Hippocampal formation (tissue), 2 donors: ENCODE measurements at regions not wholly inside any gene's neighbourhood (a gene's known extent, or its start where the extent isn't known, plus 50 kb on each side); places are given as distances from the start of the nearest gene placed in this dataset.
"Not testable (repeated sequence)": the region's sequence is repeated elsewhere in the genome, so short reads cannot be mapped to it uniquely, and the experiment has no call there.

Experiments used
- DNase-seq, 2 donors: peaks; one replicate each; lab custom pipeline; 2025; lab: John Stamatoyannopoulos, UW

DNA sequence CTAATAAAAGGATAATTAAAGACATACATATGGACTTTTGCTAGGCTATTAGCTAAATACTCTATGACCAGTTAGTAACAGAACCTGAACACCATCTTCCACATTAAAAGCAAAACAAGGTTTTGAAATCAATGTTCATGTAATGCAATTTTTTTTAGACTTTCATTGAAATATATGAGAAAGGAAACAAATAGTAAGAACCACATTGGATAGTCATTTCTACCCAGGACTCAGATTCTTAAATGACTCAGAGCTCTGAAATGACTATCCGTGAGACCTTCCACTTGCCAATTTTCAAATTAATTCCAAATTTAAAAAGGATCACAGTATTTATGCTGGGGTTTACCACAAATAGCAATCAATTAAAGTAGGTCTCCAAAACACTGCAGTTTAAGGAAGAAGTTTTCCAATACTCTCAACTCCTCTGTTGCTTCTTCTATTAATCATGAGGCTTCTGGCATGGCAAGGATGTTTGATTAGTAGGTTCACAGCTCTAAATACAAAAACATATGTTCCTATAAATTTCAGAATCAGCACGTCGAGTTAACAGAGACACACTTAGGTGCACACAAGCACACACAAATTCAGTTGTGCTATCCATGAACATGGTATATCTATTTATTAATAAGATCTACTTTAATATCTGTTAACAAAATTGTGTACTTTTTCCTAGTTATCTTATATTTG, 841.0 kb downstream of the RNF144A start:
- DNase-seq = no peak

DNA sequence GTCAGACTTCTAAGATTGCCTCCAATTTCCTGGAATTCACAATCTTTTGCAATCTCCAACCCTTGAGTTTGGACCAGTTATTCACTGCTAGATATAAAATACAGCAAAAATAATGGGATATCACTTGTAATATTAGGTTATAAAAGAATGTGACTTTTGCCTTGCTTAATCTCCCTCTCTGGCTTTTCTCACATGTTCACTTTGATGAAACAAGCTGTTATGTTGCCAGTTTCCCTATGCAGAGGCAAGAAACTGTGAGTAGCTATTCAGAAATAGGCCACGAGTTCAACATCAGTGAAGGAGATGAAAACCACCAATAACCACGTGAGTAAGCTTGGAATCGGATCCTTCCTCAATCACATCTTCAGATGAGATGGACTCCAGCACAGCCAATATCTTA, 842.7 kb downstream of the RNF144A start:
- DNase-seq = no peak

DNA sequence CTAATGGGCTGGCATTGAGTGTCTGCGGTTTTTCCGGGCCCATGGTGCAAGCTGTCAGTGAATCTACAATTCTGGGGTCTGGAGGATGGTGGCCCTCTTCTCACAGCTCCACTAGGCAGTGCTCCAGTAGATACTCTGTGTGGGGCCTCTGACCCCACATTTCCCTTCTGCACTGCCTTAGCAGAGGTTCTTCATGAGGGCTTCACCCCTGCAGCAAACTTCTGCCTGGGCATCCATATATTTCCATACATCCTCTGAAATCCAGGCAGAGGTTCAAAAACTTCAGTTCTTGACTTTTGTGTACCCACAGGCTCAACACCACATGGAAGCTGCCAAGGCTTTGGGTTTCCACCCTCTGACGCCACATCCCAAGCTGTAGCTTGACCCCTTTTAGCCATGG, 846.2 kb downstream of the RNF144A start:
- DNase-seq = not testable (repeated sequence)

GRCh38 chr2:7765236-7765635, 848.0 kb downstream of the RNF144A start:
- DNase-seq = no peak

GRCh38 chr2:7766088-7766722, 849.0 kb downstream of the RNF144A start:
- no peak for DNase-seq

DNA sequence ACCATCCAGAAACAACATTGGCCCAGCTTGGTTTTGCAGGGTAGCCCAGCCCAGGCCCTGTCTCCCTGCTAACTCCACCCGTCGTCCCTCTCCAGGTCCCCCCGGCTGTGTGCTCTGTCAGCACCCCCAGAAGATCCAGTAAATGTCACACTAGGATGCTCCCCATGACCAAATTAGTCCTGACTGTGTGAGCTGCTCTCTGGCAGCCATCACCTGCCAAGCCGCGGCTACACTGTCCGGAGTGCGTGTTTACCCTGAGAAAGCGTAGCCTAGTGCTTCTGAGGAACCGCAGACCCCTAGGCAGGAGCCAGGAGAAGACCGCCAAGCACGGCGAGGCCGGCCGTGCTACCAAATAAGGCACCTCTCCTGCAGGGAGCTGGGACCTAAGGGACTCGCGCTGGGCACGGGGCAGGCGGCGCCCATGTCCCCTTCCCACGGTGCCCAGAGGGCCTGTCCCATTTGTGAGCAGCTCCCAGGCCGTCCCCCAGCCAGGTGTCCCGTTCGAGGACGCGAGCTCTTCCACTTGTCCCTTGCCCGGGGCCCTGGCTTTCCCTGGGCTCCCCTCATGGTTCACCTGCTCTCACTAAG, 849.9 kb downstream of the RNF144A start:
- no peak for DNase-seq

DNA sequence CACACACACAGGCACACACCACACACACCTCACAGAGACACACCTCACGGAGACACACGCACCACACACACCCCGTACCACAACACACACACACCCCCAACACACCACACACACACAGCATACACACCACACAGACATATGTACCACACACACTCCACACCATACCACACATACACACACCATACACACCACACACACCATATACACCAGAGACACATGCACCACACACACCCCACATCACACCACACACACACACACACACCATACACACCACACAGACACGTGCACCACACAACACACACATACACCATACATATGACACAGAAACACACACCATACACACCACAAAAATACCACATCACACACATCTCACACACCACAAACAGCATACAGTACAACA, 850.7 kb downstream of the RNF144A start:
- no peak for DNase-seq

DNA sequence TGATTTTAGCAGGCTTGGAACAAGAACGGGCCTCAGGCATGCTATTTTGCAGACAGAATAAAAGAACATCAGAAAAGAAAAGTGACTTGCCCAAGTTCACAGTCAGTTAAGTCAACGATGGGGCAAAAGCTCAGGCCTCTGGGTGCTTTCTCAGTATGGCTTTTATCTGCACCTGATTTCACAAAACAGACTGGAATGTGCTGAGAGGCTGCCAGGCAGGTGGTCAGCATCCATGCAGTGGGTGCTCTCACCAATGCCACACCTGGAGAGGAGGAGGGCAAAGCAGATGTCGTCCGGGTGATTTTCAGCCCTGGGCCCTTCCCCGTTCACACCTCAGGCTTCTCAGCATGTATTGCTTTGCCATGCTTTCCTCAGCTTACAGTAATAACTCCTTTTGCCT, 854.6 kb downstream of the RNF144A start:
- no peak for DNase-seq

DNA sequence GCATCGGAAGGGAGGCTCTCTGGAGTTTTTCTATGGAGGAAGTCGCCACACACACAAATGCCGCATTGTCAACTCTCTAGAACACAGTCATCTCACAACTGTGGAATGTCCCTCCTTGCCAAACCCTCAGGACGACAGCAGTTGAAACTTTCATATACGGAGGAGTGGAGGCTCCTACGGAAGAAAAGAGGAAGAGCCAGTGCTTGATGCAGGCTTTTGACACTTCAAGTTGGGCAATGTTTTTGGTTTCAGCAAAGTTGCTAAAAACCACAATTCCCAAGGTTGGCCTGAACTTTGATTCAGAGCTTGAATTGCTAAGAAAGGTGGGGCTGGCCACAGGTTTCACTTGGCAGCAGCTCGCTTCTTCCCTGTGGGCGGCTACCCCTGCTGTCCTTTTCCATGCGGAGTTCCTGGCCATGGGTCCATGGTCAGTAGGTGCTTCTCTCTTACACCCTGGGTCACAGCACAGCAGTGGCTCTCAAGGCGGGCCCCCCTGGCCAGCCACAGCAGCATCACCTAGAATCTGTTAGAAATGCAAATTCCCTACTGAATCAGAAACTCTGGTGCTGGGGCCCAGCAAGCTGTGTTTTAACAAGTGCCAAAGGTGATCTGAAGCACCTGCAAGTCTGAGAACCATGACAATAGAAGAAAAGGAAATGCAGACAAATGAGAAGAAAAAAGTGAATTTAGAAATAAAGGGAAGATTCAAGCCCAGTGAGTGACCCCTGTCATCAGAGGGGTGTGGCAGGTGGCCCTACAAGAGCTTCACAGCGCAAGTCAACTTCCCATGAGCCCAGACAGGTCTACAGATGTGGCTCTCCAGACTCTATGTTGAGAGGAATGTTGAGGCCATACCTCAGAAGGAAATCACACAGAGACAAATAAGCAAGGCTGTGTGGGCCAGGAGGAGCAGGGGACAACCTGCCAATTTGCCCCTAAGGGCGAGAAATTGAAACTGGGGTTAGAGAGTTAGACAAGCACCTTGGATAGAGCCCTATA, 856.4 kb downstream of the RNF144A start:
- no peak for DNase-seq

DNA sequence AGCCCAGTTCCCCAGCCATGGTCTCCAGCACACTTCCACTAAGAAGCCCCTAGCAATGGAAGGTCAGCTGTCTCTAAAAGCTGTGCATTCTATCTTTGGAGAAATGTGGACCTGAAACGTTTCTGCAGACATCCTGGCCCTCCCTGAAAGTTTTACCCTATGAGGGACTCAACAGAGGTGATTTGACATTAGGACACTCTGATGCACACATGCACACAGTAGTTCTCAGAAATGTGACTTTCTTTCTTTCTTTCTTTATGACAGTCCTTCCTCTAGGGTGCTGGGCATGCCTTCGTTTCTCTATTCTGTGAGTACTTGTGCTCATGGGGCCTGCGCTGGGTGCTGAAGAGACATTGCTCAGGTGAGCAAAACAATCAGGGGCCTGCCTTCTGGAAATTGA, 857.3 kb downstream of the RNF144A start:
- no peak for DNase-seq

DNA sequence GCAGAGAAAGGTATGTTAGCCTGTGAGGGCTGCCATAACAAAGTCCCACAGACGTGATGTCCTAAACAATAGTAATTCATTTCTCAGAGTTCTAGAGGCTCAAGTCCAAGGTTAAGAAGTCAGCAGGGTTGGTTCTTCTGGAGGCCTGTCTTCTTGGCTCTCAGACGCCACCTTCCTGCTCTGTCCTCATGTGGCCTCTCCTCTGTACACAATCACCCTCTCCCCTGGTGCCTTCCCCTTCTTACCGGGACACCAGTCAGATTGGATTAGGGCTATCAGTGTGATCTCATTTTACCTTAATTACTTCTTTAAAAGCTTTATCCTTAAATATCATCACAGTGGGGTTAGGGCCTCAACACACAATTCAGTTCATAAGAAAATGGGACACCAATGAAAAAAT, 860.5 kb downstream of the RNF144A start:
- no peak for DNase-seq

DNA sequence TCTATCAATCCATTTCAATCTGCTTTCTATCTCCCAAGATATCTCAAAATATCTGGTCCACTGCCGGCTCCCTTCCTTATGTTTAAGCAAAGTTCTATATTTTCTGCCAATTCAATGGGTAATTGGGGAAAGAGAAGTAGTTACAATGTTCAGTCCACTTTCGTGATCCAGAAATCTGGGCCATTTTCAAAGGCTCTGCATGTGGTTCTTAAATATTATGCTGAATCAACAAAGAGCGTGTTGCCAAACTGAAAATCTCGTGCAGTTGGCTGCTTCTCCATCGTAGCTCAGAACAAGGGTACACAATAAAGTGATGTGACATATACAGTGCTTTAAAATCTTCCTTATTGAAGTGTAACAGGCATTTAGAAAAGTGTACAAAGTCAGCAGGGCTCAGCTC, 863.1 kb downstream of the RNF144A start:
- DNase-seq = no peak

GRCh38 chr2:7785700-7786099, 868.5 kb downstream of the RNF144A start:
- DNase-seq = no peak

DNA sequence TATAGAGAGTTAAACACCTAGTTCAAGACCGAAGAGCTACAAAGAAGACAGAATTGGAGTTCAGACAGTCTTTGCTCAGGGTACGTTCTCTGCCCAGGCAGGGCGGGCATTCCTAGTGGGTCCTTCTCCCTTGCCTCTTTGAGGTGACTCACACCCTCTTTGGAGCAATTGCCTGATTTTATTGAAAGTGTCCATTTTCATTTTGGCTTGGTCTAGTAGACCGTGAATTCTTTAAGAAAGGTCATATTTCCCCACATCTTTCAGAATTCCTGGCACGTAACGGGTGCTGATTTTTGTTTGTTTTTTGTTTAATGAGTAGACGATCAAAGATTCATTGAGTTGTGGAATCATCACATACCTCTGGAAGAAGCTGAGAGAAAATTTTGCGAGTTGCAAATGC, 871.5 kb downstream of the RNF144A start:
- no peak for DNase-seq

- no peak for DNase-seq
Observed at GRCh38 chr2:7792031-7792651, 874.9 kb downstream of the RNF144A start.

GRCh38 chr2:7795778-7796563, 878.8 kb downstream of the RNF144A start:
- DNase-seq = no peak

DNA sequence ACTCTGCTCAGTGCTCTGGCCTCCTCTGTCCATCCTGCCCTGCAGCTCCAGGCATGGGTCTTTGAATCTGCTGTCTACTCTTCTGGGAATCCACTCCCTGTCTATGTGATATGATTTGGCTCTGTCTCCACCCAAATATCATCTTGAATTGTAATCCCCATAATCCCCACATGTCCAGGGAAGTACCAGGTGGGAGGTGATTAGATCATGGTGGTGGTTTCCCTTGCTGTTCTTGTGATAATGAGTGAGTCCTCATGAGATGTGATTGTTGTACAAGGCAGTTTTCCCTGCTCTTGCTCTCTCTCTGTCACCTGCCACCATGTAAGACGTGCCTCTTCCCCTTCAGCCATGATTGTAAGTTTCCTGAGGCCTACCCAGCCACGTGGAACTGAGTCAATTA, 881.8 kb upstream of the ID2 start:
- DNase-seq = no peak

DNA sequence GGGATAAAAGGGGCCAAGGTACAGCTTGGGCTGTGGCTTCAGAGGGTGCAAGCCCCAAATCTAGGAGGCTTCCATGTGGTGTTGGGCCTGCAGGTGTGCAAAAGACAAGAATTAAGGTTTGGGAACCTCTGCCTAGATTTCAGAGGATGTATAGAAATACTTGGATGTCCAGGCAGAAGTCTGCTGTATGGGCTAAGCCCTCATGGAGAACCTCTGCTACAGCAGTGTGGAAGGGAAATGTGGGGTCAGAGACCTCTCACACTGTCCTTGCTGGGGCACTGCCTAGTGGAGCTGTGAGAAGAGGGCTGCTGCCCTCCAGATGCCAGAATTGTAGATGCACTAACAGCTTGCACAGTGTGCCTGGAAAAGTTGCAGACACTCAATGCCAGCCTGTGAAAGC, 880.6 kb upstream of the ID2 start:
- no peak for DNase-seq

DNA sequence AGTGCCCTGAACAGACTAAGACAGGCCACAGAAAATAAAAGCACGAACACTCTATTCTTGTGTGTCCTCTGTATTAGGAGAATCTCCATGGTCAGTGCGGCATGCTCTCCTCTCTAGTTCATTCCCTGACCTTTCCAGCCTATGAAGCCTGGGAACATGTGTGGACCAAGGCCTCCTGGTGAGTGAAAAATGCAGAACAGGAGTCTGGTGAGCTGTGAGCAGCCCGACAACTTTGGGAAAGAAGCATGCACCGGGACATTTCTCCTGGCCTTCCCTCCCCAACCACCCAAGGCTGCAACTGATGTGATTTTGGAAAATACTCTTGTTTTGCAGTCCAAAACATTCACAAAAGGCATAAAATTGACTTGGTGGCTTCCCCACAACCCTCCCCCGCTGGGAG, 878.3 kb upstream of the ID2 start:
- no peak for DNase-seq

DNA sequence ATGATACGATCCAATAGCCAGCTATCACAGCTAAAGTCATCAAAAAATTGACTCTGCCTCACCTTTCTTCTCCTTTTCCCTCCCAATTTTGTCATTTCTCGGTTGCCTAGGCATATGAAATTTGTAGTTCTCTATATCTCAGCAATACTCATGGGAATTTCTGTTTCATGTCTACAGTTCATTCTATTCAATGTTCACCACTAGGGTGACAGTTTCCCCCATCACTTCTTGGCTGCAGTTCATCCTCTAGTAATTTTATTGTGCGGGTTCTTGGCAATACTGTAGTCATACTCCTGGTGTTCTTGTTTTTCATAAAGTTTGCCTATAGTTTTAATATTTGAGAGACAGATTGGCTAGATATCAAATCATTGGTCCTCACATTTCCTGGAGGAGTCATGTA, 872.2 kb upstream of the ID2 start:
- DNase-seq = no peak

DNA sequence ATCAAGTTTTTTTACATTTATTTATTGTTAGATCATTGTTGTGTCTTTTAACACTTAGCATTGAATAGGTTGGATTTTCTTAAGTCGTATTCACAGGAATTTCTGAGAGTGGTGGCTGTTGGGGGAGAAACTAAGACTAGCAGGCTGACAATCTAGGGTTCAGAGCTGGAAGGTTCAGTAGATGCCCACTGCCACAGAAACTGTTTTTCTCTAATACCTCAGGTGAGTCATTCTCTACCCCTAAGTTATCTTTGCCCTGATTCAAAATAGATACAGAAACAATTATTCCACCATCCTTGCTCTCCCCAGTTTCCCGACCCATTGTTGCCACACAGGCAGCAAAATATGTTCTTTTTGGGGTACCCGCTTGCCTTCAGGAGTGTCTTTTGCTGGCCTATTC, 870.8 kb upstream of the ID2 start:
- no peak for DNase-seq
